ENCODE measurements at regions not wholly inside any gene's neighbourhood (a gene's known extent, or its start where the extent isn't known, plus 50 kb on each side); places are given as distances from the start of the nearest gene placed in this dataset.
"Not testable (repeated sequence)": the region's sequence is repeated elsewhere in the genome, so short reads cannot be mapped to it uniquely, and the experiment has no call there.

- H3K27me3 Mint-ChIP-seq, result no peaks in the 10 kb centered on the region
- no peak overlapping the region for H3K27ac Mint-ChIP-seq
- H3K9me3 Mint-ChIP-seq, result no peaks in the 10 kb centered on the region
- TF ChIP-seq, protein P1, sequence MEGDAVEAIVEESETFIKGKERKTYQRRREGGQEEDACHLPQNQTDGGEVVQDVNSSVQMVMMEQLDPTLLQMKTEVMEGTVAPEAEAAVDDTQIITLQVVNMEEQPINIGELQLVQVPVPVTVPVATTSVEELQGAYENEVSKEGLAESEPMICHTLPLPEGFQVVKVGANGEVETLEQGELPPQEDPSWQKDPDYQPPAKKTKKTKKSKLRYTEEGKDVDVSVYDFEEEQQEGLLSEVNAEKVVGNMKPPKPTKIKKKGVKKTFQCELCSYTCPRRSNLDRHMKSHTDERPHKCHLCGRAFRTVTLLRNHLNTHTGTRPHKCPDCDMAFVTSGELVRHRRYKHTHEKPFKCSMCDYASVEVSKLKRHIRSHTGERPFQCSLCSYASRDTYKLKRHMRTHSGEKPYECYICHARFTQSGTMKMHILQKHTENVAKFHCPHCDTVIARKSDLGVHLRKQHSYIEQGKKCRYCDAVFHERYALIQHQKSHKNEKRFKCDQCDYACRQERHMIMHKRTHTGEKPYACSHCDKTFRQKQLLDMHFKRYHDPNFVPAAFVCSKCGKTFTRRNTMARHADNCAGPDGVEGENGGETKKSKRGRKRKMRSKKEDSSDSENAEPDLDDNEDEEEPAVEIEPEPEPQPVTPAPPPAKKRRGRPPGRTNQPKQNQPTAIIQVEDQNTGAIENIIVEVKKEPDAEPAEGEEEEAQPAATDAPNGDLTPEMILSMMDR (conservative IDR thresholded peaks at IDR 0.05), result no peak
- no peak overlapping the region for H3K4me3 Mint-ChIP-seq
- no peaks in the 10 kb centered on the region for H3K4me1 Mint-ChIP-seq (ENCODE audit: unreplicated experiment)
- DNase-seq (ENCODE audit: extremely low spot score, unreplicated experiment), result no peak
- no peaks in the 10 kb centered on the region for H3K36me3 Mint-ChIP-seq
Observed at GRCh38 chr15:91445695-91446228, 345.7 kb downstream of the SV2B start.

DNA sequence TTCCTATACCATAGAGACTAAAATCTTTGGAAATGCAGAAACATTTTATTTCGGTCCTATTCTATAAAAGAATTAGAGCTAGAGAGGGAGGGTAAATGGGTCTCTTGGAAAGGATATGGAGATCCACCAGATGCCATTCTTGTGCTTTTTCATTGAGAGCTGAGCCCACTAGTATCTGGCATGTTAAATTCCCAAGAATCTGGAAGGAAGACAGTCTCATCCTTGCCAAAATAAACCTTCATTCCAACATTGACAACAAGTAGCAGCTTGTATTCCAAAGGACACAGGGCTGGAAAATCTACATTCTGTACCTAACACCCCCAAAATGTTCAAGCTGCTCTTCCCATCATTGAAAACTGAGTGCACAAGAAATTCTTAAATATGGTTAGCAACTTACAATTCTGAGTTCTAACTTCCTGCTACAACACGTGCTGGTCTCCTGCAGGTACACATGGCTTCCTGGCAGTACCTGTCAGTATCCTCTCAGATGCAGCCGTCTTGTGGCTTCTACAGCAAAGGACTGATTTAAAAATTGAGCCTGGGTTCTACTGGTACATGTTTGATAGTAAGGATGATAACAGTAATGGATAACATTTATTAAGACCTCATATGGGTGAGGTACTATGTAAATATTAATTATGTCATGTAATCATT is 348.1 kb downstream of the SV2B start:
- Mint-ChIP-seq H3K4me3 (no peak overlapping the region), H3K9me3 (peaks cover 7% of the 10 kb centered on the region), H3K4me1 (ENCODE audit: unreplicated experiment) (no peaks in the 10 kb centered on the region), H3K36me3 (no peaks in the 10 kb centered on the region), H3K27me3 (no peaks in the 10 kb centered on the region), H3K27ac (no peak overlapping the region)
- TF ChIP-seq, protein P1 (conservative IDR thresholded peaks at IDR 0.05), result no peak
- no peak for DNase-seq (ENCODE audit: extremely low spot score, unreplicated experiment)

DNA sequence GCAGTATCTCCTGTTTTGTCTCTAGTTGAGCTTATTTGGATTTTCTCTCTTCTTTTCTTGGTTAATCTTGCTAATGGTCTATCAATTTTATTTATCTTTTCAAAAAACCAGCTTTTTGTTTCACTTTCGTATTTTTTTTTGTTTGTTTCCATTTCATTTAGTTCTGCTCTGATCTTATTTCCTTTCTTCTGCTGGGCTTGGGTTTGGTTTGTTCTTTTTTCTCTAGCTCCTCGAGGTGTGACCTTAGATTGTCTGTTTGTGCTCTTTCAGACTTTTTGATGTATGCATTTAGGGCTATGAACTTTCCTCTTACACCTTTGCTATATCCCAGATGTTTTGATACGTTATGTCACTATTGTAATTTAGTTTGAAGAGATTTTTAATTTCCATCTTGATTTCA is 353.3 kb downstream of the SV2B start:
- not testable (repeated sequence) for H3K4me3 Mint-ChIP-seq; H3K27me3 Mint-ChIP-seq; DNase-seq (ENCODE audit: extremely low spot score, unreplicated experiment); H3K27ac Mint-ChIP-seq; H3K4me1 Mint-ChIP-seq (ENCODE audit: unreplicated experiment); H3K36me3 Mint-ChIP-seq
- H3K9me3 Mint-ChIP-seq, result peaks cover 20% of the 10 kb centered on the region

DNA sequence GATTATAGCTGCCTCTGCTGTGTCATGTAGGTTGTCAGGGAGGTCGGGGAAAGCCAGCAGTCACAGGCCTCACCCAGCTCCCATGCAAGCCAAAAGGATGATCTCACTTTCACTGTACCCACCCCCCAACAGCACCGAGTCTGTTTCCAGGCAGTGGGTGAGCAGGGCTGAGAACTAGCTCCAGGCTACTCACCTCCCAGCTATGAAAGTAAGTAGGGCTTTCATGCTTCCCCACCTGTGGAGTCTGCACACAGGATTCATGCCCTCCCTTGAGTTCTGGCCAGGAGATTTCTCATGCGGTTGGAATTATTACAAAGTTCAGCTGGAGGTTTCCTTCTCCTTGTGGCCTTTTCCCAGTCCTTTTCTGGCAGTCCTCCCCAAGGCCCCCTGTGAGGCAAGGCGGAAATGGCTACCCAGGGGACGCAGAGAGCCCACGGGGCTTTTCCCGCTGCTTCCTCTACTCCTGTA is 356.2 kb downstream of the SV2B start:
- DNase-seq (ENCODE audit: extremely low spot score, unreplicated experiment), result no peak
- H3K9me3 Mint-ChIP-seq, result peaks cover 20% of the 10 kb centered on the region
- no peaks in the 10 kb centered on the region for H3K36me3 Mint-ChIP-seq
- no peaks in the 10 kb centered on the region for H3K4me1 Mint-ChIP-seq (ENCODE audit: unreplicated experiment)
- H3K27ac Mint-ChIP-seq, result peak overlapping the region; percentile 52
- H3K4me3 Mint-ChIP-seq, result no peak overlapping the region
- TF ChIP-seq, protein P1 (conservative IDR thresholded peaks at IDR 0.05), result no peak
- no peaks in the 10 kb centered on the region for H3K27me3 Mint-ChIP-seq

- peaks cover 18% of the 10 kb centered on the region for H3K9me3 Mint-ChIP-seq
- TF ChIP-seq, protein P1 (conservative IDR thresholded peaks at IDR 0.05), result no peak
- H3K4me1 Mint-ChIP-seq (ENCODE audit: unreplicated experiment), result no peaks in the 10 kb centered on the region
- no peak for DNase-seq (ENCODE audit: extremely low spot score, unreplicated experiment)
- H3K27ac Mint-ChIP-seq, result peak overlapping the region; percentile 17
- no peak overlapping the region for H3K4me3 Mint-ChIP-seq
- no peaks in the 10 kb centered on the region for H3K27me3 Mint-ChIP-seq
- H3K36me3 Mint-ChIP-seq, result no peaks in the 10 kb centered on the region
Observed at GRCh38 chr15:91456921-91457320, 356.9 kb downstream of the SV2B start.

- H3K4me1 Mint-ChIP-seq (ENCODE audit: unreplicated experiment), result no peaks in the 10 kb centered on the region
- H3K9me3 Mint-ChIP-seq, result no peaks in the 10 kb centered on the region
- peaks cover 4% of the 10 kb centered on the region for H3K27me3 Mint-ChIP-seq
- H3K27ac Mint-ChIP-seq, result no peak overlapping the region
- no peak for DNase-seq (ENCODE audit: extremely low spot score, unreplicated experiment)
- TF ChIP-seq, protein P1 (conservative IDR thresholded peaks at IDR 0.05), result no peak
- H3K36me3 Mint-ChIP-seq, result no peaks in the 10 kb centered on the region
- no peak overlapping the region for H3K4me3 Mint-ChIP-seq
Observed at GRCh38 chr15:91461377-91461776, 361.3 kb downstream of the SV2B start.
